PC-9 (cell line): ENCODE measurements at regions not wholly inside any gene's neighbourhood (a gene's known extent, or its start where the extent isn't known, plus 50 kb on each side); places are given as distances from the start of the nearest gene placed in this dataset.

ENCODE experiments used
- BruUV-seq: library from RNA; stranded (reverse); fragments of 400-500 nt; replicated peaks from 2 replicates; lab custom pipeline; 2021; lab: Mats Ljungman, UMichigan
- CTCF ChIA-PET: fragments of 300-600 bp; sonication (Branson Sonifier 250); formaldehyde crosslinking; loops from one replicate; lab custom pipeline; 2022; ENCODE audit warnings: antibody characterized with exemption; lab: Charles Lee
- POLR2A ChIA-PET: fragments of 300-600 bp; sonication (Branson Sonifier 250); formaldehyde crosslinking; loops from one replicate; lab custom pipeline; 2022; ENCODE audit warnings: antibody characterized with exemption; ENCODE audit not compliant: unreplicated experiment; lab: Charles Lee
- DNase-seq, 2 experiments: peaks; one replicate each; pipeline versions ENCODE4 v3.0.0 to v3.0.0-alpha.2; 2015 to 2022; ENCODE audit warnings: mixed read lengths in 1 of 2
- H2AFZ ChIP-seq: fragments of 200-600 bp; sonication (generic); 2 replicates; pipeline ENCODE4 v1.8.1; 2017; ENCODE audit warnings: antibody characterized with exemption
- H3F3A ChIP-seq: fragments of 200-600 bp; sonication (generic); 2 replicates; pipeline ENCODE4 v1.8.1; 2017; ENCODE audit warnings: antibody characterized with exemption, mild to moderate bottlenecking, low read depth; ENCODE audit not compliant: insufficient read depth
- H3K27ac ChIP-seq: fragments of 200-600 bp; sonication (generic); 2 replicates; pipeline ENCODE4 v1.6.1; 2016; ENCODE audit warnings: mixed run types
- H3K27me3 ChIP-seq: fragments of 200-600 bp; sonication (generic); 2 replicates; pipeline ENCODE4 v1.6.1; 2016; ENCODE audit warnings: low read depth, mixed run types; ENCODE audit not compliant: insufficient read depth
- H3K36me3 ChIP-seq: fragments of 200-600 bp; sonication (generic); 2 replicates; pipeline ENCODE4 v1.6.1; 2016; ENCODE audit warnings: low read depth, mixed run types
- H3K4me1 ChIP-seq: fragments of 200-600 bp; sonication (generic); replicated peaks from 2 replicates; pipeline ENCODE4 v1.6.1; 2016; ENCODE audit warnings: mixed run types; ENCODE audit not compliant: insufficient read depth
- H3K4me2 ChIP-seq: fragments of 200-600 bp; sonication (generic); 2 replicates; pipeline ENCODE4 v1.6.1; 2017; ENCODE audit warnings: mixed run types
- H3K4me3 ChIP-seq: fragments of 200-600 bp; sonication (generic); 2 replicates; pipeline ENCODE4 v1.6.1; 2016; ENCODE audit warnings: mixed run types
- H3K79me2 ChIP-seq: fragments of 200-600 bp; sonication (generic); 2 replicates; pipeline ENCODE4 v1.6.1; 2017; ENCODE audit warnings: low read depth, mixed run types
- H3K9me2 ChIP-seq: fragments of 200-600 bp; sonication (generic); 2 replicates; pipeline ENCODE4 v1.8.1; 2017; ENCODE audit warnings: mild to moderate bottlenecking; ENCODE audit not compliant: insufficient read depth
- H3K9me3 ChIP-seq: fragments of 200-600 bp; sonication (generic); 2 replicates; pipeline ENCODE4 v1.8.1; 2016; ENCODE audit warnings: low read depth; ENCODE audit not compliant: insufficient read depth
- H4K20me1 ChIP-seq: fragments of 200-600 bp; sonication (generic); 2 replicates; pipeline ENCODE4 v1.8.1; 2017; ENCODE audit not compliant: insufficient read depth
- CTCF ChIP-seq: fragments of 200-600 bp; sonication (generic); conservative IDR thresholded peaks from 2 replicates; pipeline ENCODE4 v1.6.1; 2017; ENCODE audit warnings: mixed run types, antibody characterized with exemption, mild to moderate bottlenecking, moderate library complexity
- EZH2 ChIP-seq: fragments of 200-600 bp; sonication (generic); IDR thresholded peaks from 2 replicates; pipeline ENCODE4 v1.8.0; 2017; ENCODE audit warnings: antibody characterized with exemption, low read depth
- intact Hi-C: fragments of 100-400 bp; cut with micrococcal nuclease; formaldehyde crosslinking; loops from one replicate; pipeline ENCODE4 v1.10.0; 2022; ENCODE audit not compliant: unreplicated experiment

- Histone ChIP-seq H3K36me3 (no peaks in the 10 kb centered on the region), H3K4me1 (no peaks in the 10 kb centered on the region), H3K27me3 (no peaks in the 10 kb centered on the region), H4K20me1 (no peaks in the 10 kb centered on the region), H3K4me2 (no peak overlapping the region), H3K4me3 (no peak overlapping the region), H3F3A (no peaks in the 10 kb centered on the region; the same call in 1 of the 2 replicates), H3K27ac (no peak overlapping the region), H3K9me3 (no peaks in the 10 kb centered on the region), H3K79me2 (no peaks in the 10 kb centered on the region), H3K9me2 (no peaks in the 10 kb centered on the region; the same call in 1 of the 2 replicates), H2AFZ (no peak overlapping the region)
- BruUV-seq = no TSS peak
- CTCF ChIA-PET = no interaction called here
- DNase-seq = no peak
- intact Hi-C loops = no loop called here
- TF ChIP-seq CTCF (no peak), EZH2 (no peak)
- POLR2A ChIA-PET = no interaction called here
These were observed 481.4 kb upstream of the ALCAM start for GRCh38 chr3:104885214-104885814.

- H3K9me3 ChIP-seq = no peaks in the 10 kb centered on the region
- no TSS peak for BruUV-seq
- no peak for DNase-seq
- intact Hi-C loops = no loop called here
- no peak overlapping the region for H3K27ac ChIP-seq
- H2AFZ ChIP-seq = no peak overlapping the region; the same call in 1 of the 2 replicates
- no peak overlapping the region for H3K4me3 ChIP-seq
- H3K4me1 ChIP-seq = no peaks in the 10 kb centered on the region
- H3F3A ChIP-seq = no peaks in the 10 kb centered on the region
- ChIA-PET CTCF (no interaction called here), POLR2A (no interaction called here)
- no peaks in the 10 kb centered on the region for H4K20me1 ChIP-seq
- no peak overlapping the region for H3K4me2 ChIP-seq
- no peaks in the 10 kb centered on the region for H3K79me2 ChIP-seq
- no peaks in the 10 kb centered on the region; the same call in 1 of the 2 replicates for H3K9me2 ChIP-seq
- TF ChIP-seq EZH2 = no peak
- no peak for TF ChIP-seq CTCF
- H3K27me3 ChIP-seq = no peaks in the 10 kb centered on the region
- no peaks in the 10 kb centered on the region for H3K36me3 ChIP-seq
These were observed 480.3 kb upstream of the ALCAM start for GRCh38 chr3:104886220-104886995.

- Histone ChIP-seq H2AFZ (no peak overlapping the region; the same call in 1 of the 2 replicates), H3F3A (no peaks in the 10 kb centered on the region), H3K27me3 (no peaks in the 10 kb centered on the region), H3K4me2 (no peak overlapping the region), H3K4me3 (no peak overlapping the region), H3K9me2 (no peaks in the 10 kb centered on the region; the same call in 1 of the 2 replicates), H3K9me3 (no peaks in the 10 kb centered on the region), H3K36me3 (no peaks in the 10 kb centered on the region), H3K79me2 (no peaks in the 10 kb centered on the region), H3K4me1 (no peaks in the 10 kb centered on the region), H4K20me1 (no peaks in the 10 kb centered on the region), H3K27ac (no peak overlapping the region)
- ChIA-PET POLR2A (no interaction called here), CTCF (no interaction called here)
- intact Hi-C loops = no loop called here
- DNase-seq = no peak
- BruUV-seq = no TSS peak
- TF ChIP-seq EZH2 (no peak), CTCF (no peak)
These were observed 479.6 kb upstream of the ALCAM start for GRCh38 chr3:104887069-104887468.
